Ovary (tissue), 7 donors: ENCODE measurements at regions not wholly inside any gene's neighbourhood (a gene's known extent, or its start where the extent isn't known, plus 50 kb on each side); places are given as distances from the start of the nearest gene placed in this dataset.

Source experiments
- DNase-seq, 5 donors: peaks; one replicate each; pipeline ENCODE4 v3.0.0-alpha.2; 2019 to 2020
- H3K27ac ChIP-seq, 2 donors: fragments of 200-600 bp; one replicate each; pipeline versions ENCODE4 v1.5.1 to v1.8.0; 2019 to 2022
- H3K27me3 ChIP-seq: fragments of 200-600 bp; one replicate; pipeline ENCODE4 v1.8.0; 2022
- H3K36me3 ChIP-seq: fragments of 200-600 bp; sonication (generic); one replicate; pipeline ENCODE4 v1.5.1; 2019
- H3K4me1 ChIP-seq: one replicate; pipeline ENCODE4 v1.8.1; 2013; ENCODE audit warnings: mild to moderate bottlenecking, moderate library complexity; ENCODE audit not compliant: insufficient read depth
- H3K4me3 ChIP-seq: fragments of 200-600 bp; sonication (generic); one replicate; pipeline ENCODE4 v1.5.1; 2017
- H3K9me3 ChIP-seq, 2 donors: fragments of 200-600 bp in 1 of 2; sonication (generic) in 1 of 2; one replicate each; pipeline versions ENCODE4 v1.5.1 to v1.8.1; 2013 to 2019; ENCODE audit warnings: mild to moderate bottlenecking in 1 of 2, moderate library complexity in 1 of 2
- EP300 ChIP-seq: sonication (generic); formaldehyde crosslinking; IDR thresholded peaks from one replicate; pipeline ENCODE4 v1.6.1; 2017; ENCODE audit warnings: antibody characterized with exemption
- POLR2A ChIP-seq: fragments of 450-650 bp; IDR thresholded peaks from one replicate; pipeline ENCODE4 v1.6.1; 2017; ENCODE audit warnings: antibody characterized with exemption, mild to moderate bottlenecking, moderate library complexity
- WGBS, 3 donors: extraction: QIAGEN DNeasy Blood & Tissue Kit in 1 of 3; methylation state at CpG; one replicate each; pipeline versions ENCODE4 v1.1.5 to v1.1.7; 2013 to 2017; 5-methylcytosine and 5-hydroxymethylcytosine counted together
- intact Hi-C, 4 donors: fragments of 100-400 bp; cut with DNase I; formaldehyde crosslinking; loops; one replicate each; pipeline versions ENCODE4 v1.11.0 to v1.15.1; 2022 to 2023
- TF ChIP-seq, protein P1 (sequence below), 3 donors: fragments of 450-650 bp in 2 of 3; fragments of 200-600 bp in 1 of 3; IDR thresholded peaks; one replicate each; pipeline versions ENCODE4 v1.5.1 to v1.8.0; 2016 to 2022; ENCODE audit warnings: antibody characterized with exemption in 3 of 3, mild to moderate bottlenecking in 1 of 3
- donor health status: DM: no; HTN: no; CAD: no; lungs with moderate emphysema.
- donor health status: DM: no; HTN: no; CAD: no.
- donor health status: Bipolar disorder and iron deficiency.
- donor health status: DM: no; HTN: no; CAD: no.
- donor health status: DM: yes; HTN: yes; CAD: no.

DNA sequence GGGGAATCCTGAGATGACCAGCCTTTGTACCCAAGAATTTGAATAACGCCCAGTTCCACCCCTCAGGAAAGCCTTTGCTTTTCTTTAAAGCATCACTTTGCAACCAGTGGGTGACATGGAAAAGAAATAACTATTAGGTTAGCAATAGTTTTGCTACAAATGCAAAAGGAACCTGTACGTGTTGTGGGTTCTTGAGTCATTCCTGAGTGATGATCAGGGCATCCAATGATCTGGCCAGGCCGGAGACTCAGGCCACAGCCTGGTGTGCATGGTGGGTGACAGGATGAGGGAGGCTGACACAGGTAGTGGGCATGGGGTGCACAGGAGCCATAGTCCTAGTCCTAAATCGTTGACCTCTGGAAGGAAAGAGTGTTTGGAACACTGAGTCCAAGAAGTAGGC is 321.4 kb upstream of the IL12A start:
- no peaks in the 10 kb centered on the region for H3K4me1 ChIP-seq
- intact Hi-C loops: no loop called here
- H3K4me3 ChIP-seq: no peak overlapping the region
- no peaks in the 10 kb centered on the region for H3K36me3 ChIP-seq
- H3K27ac ChIP-seq: no peak overlapping the region
- TF ChIP-seq, protein P1, sequence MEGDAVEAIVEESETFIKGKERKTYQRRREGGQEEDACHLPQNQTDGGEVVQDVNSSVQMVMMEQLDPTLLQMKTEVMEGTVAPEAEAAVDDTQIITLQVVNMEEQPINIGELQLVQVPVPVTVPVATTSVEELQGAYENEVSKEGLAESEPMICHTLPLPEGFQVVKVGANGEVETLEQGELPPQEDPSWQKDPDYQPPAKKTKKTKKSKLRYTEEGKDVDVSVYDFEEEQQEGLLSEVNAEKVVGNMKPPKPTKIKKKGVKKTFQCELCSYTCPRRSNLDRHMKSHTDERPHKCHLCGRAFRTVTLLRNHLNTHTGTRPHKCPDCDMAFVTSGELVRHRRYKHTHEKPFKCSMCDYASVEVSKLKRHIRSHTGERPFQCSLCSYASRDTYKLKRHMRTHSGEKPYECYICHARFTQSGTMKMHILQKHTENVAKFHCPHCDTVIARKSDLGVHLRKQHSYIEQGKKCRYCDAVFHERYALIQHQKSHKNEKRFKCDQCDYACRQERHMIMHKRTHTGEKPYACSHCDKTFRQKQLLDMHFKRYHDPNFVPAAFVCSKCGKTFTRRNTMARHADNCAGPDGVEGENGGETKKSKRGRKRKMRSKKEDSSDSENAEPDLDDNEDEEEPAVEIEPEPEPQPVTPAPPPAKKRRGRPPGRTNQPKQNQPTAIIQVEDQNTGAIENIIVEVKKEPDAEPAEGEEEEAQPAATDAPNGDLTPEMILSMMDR (IDR thresholded peaks at IDR 0.05): no peak
- no peak for TF ChIP-seq EP300
- no peak for TF ChIP-seq POLR2A
- no peak for DNase-seq
- H3K9me3 ChIP-seq: no peaks in the 10 kb centered on the region
- H3K27me3 ChIP-seq: no peaks in the 10 kb centered on the region
- WGBS, 3 donors: 85 to 86% (median 86%) methylated on average over 4 of the region's 4 CpGs

DNA sequence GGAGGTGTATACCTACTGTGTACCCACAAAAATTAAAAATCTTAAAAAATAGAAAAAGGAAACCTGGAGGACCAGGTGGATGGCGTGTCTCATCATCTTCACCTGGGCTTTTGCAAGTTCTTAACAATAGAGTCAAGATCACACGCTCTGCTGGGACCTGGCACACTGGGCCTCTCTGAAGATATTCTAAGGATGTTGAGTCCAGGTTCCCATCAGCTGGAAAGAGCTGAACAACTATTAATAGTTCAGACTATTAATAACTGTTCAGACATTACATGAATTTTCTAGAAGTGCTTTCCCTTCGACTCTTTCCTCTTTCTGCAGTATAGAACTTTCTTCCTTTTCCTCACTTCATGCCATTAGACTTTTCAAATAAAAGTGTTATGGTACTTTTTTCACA is 320.2 kb upstream of the IL12A start:
- H3K9me3 ChIP-seq: no peaks in the 10 kb centered on the region
- H3K4me3 ChIP-seq: no peak overlapping the region
- no peak overlapping the region for H3K27ac ChIP-seq
- DNase-seq: no peak
- WGBS, 3 donors: 85 to 93% (median 90%) methylated on average over 3 of the region's 3 CpGs
- TF ChIP-seq EP300: no peak
- TF ChIP-seq, protein P1 (IDR thresholded peaks at IDR 0.05): no peak
- no peak for TF ChIP-seq POLR2A
- intact Hi-C loops: no loop called here
- H3K27me3 ChIP-seq: no peaks in the 10 kb centered on the region
- no peaks in the 10 kb centered on the region for H3K4me1 ChIP-seq
- H3K36me3 ChIP-seq: no peaks in the 10 kb centered on the region

DNA sequence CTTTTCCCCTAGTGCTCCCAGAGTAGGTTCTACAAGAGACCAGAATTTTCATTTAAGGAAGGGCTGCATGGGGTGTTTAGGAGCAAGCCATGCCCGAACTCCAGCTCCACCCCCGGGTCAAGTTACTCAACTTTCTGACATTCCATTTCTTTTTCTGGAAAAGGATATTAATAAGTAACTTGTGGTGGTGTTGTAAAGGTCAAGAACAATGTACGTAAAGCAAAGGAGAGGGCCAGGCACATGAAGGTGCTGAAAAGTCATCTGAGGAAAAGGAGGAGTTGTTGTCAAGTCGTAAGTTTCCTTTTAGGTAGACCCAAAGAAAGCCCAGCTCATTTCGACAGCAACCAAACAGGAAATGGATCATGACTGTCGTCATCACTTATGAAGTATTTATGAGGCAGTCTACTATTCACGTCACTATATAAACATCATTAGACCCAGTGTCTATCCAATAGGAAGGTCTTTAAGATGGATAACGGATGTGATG is 319.6 kb upstream of the IL12A start:
- no peaks in the 10 kb centered on the region for H3K4me1 ChIP-seq
- no peak overlapping the region for H3K4me3 ChIP-seq
- DNase-seq: no peak
- H3K27me3 ChIP-seq: no peaks in the 10 kb centered on the region
- intact Hi-C loops: no loop called here
- no peaks in the 10 kb centered on the region for H3K36me3 ChIP-seq
- H3K9me3 ChIP-seq: no peaks in the 10 kb centered on the region
- no peak overlapping the region for H3K27ac ChIP-seq
- TF ChIP-seq POLR2A (no peak), EP300 (no peak)
- TF ChIP-seq, protein P1 (IDR thresholded peaks at IDR 0.05): no peak
- 40 to 47% (median 41%) methylated on average over 8 of the region's 8 CpGs for WGBS, 3 donors

DNA sequence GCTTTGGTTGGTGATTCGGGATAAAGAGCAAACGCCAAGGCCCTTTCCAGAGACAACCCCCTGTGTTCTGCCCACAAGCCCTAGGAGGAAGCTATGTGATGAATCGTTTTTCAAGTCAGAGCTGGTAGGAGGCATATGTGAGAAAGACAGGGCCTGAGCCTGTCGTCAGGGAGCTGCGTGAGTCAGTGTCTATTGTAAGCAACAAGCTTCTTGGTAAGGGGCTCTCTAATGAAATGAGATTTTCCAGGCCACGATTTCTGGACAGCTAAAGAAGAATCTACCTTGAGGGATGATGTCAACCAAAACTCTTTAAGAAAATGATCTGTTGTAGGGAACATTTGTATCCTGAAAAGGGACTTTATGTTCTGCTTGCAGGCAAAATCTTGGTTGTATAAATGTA is 318.9 kb upstream of the IL12A start:
- no peak for DNase-seq
- no peaks in the 10 kb centered on the region for H3K36me3 ChIP-seq
- intact Hi-C loops: no loop called here
- H3K27me3 ChIP-seq: no peaks in the 10 kb centered on the region
- no peaks in the 10 kb centered on the region for H3K4me1 ChIP-seq
- 46 to 53% (median 51%) methylated on average over 6 of the region's 6 CpGs for WGBS, 3 donors
- H3K27ac ChIP-seq: no peak overlapping the region
- no peak for TF ChIP-seq EP300
- TF ChIP-seq POLR2A: no peak
- TF ChIP-seq, protein P1 (IDR thresholded peaks at IDR 0.05): no peak
- H3K9me3 ChIP-seq: no peaks in the 10 kb centered on the region
- H3K4me3 ChIP-seq: no peak overlapping the region
